ENCODE measurements at regions not wholly inside any gene's neighbourhood (a gene's known extent, or its start where the extent isn't known, plus 50 kb on each side); places are given as distances from the start of the nearest gene placed in this dataset.

GRCh38 chr3:150333477-150333876 lies 74.6 kb upstream of the TSC22D2 start:
- TF ChIP-seq CTCF (IDR thresholded peaks at IDR 0.05), result no peak
- no peak for TF ChIP-seq POLR2A (IDR thresholded peaks at IDR 0.05)
